HG03135 (cell line): ENCODE measurements at regions not wholly inside any gene's neighbourhood (a gene's known extent, or its start where the extent isn't known, plus 50 kb on each side); places are given as distances from the start of the nearest gene placed in this dataset.
"Not testable (repeated sequence)": the region's sequence is repeated elsewhere in the genome, so short reads cannot be mapped to it uniquely, and the experiment has no call there.

ENCODE experiments used
- ATAC-seq: cut with Tn5 transposase; IDR thresholded peaks from one replicate; pipeline ENCODE4 v1.9.1; 2021; ENCODE audit warnings: mild to moderate bottlenecking, moderate library complexity; ENCODE audit not compliant: unreplicated experiment

- ATAC-seq = no peak
Observed at GRCh38 chrX:39676434-39676833, 421.3 kb downstream of the BCOR start.

- ATAC-seq = no peak
Observed at GRCh38 chrX:39677585-39677977, 420.2 kb downstream of the BCOR start.

- ATAC-seq = no peak
Observed at GRCh38 chrX:39677978-39678791, 419.6 kb downstream of the BCOR start.

GRCh38 chrX:39678914-39679313 is 418.8 kb downstream of the BCOR start:
- no peak for ATAC-seq

GRCh38 chrX:39679497-39680157 is 418.1 kb downstream of the BCOR start:
- no peak for ATAC-seq

- ATAC-seq = no peak
Observed at GRCh38 chrX:39681885-39682284, 415.9 kb downstream of the BCOR start.

GRCh38 chrX:39682778-39683177 is 415.0 kb downstream of the BCOR start:
- no peak for ATAC-seq

GRCh38 chrX:39688219-39688575 is 409.6 kb downstream of the BCOR start:
- ATAC-seq = no peak

- ATAC-seq = no peak
Observed at GRCh38 chrX:39688576-39689375, 409.0 kb downstream of the BCOR start.

GRCh38 chrX:39689376-39690104 is 408.2 kb downstream of the BCOR start:
- no peak for ATAC-seq

GRCh38 chrX:39690541-39691415 is 407.0 kb downstream of the BCOR start:
- no peak for ATAC-seq

- ATAC-seq = no peak
Observed at GRCh38 chrX:39691724-39692123, 406.0 kb downstream of the BCOR start.

- no peak for ATAC-seq
Observed at GRCh38 chrX:39692796-39693195, 405.0 kb downstream of the BCOR start.

- ATAC-seq = no peak
Observed at GRCh38 chrX:39693298-39693697, 404.5 kb downstream of the BCOR start.

- not testable (repeated sequence) for ATAC-seq
Observed at GRCh38 chrX:39702636-39703035, 395.1 kb downstream of the BCOR start.

GRCh38 chrX:39703307-39703706 is 394.5 kb downstream of the BCOR start:
- no peak for ATAC-seq

GRCh38 chrX:39704590-39704989 is 393.2 kb downstream of the BCOR start:
- no peak for ATAC-seq

- ATAC-seq = no peak
Observed at GRCh38 chrX:39705290-39705689, 392.5 kb downstream of the BCOR start.

GRCh38 chrX:39709364-39709763 is 388.4 kb downstream of the BCOR start:
- no peak for ATAC-seq

GRCh38 chrX:39709812-39710211 is 387.9 kb downstream of the BCOR start:
- no peak for ATAC-seq
